H1 (cell line): ENCODE measurements at regions not wholly inside any gene's neighbourhood (a gene's known extent, or its start where the extent isn't known, plus 50 kb on each side); places are given as distances from the start of the nearest gene placed in this dataset.

Source experiments
- CTCF ChIA-PET: fragments of 300-600 bp; sonication (Branson Sonifier 250); formaldehyde crosslinking; loops from one replicate; lab custom pipeline; 2021; ENCODE audit not compliant: partially characterized antibody; lab: Charles Lee
- POLR2A ChIA-PET: fragments of 300-600 bp; sonication (Branson Sonifier 250); formaldehyde crosslinking; loops from one replicate; lab custom pipeline; 2021; ENCODE audit warnings: inconsistent platforms; ENCODE audit not compliant: partially characterized antibody; lab: Charles Lee
- DNase-seq, 2 experiments: peaks; one replicate each; pipeline versions ENCODE4 v3.0.0 to v3.0.0-alpha.2; 2010 to 2022; ENCODE audit warnings: low spot score in 2 of 2, low read depth in 1 of 2, mixed read lengths in 1 of 2
- FAIRE-seq: peaks from 2 replicates; lab custom pipeline; 2011; peaks lifted over from hg19 to GRCh38; lab: Jason Lieb, UNC
- H2AFZ ChIP-seq: 2 replicates; pipeline ENCODE4 v1.8.1; 2012; ENCODE audit warnings: low read length, inconsistent platforms
- H2AK5ac ChIP-seq: 2 replicates; pipeline ENCODE4 v1.6.1; 2013; ENCODE audit warnings: low read depth, low read length
- H2BK120ac ChIP-seq: replicated peaks from 2 replicates; pipeline ENCODE3; 2013; ENCODE audit warnings: low read depth, low read length, inconsistent platforms
- H2BK12ac ChIP-seq: 2 replicates; pipeline ENCODE4 v1.6.1; 2013; ENCODE audit warnings: low read depth, low read length
- H2BK15ac ChIP-seq: 2 replicates; pipeline ENCODE4 v1.6.1; 2013; ENCODE audit warnings: low read length
- H2BK20ac ChIP-seq: 2 replicates; pipeline ENCODE4 v1.6.1; 2013; ENCODE audit warnings: low read length
- H2BK5ac ChIP-seq: 2 replicates; pipeline ENCODE4 v1.6.1; 2013; ENCODE audit warnings: low read depth, low read length
- H3K14ac ChIP-seq: 2 replicates; pipeline ENCODE4 v1.6.1; 2013; ENCODE audit warnings: inconsistent platforms; ENCODE audit not compliant: insufficient read length
- H3K18ac ChIP-seq: 2 replicates; pipeline ENCODE4 v1.6.1; 2013; ENCODE audit warnings: low read length; ENCODE audit errors: extremely low read depth
- H3K23ac ChIP-seq: 2 replicates; pipeline ENCODE4 v1.6.1; 2013; ENCODE audit warnings: inconsistent platforms; ENCODE audit not compliant: insufficient read length
- H3K23me2 ChIP-seq: 2 replicates; pipeline ENCODE4 v1.6.1; 2013; ENCODE audit warnings: low read depth, low read length
- H3K27ac ChIP-seq: 2 replicates; pipeline ENCODE4 v1.6.1; 2011; ENCODE audit warnings: low read depth, low read length, inconsistent platforms
- H3K27me3 ChIP-seq, 4 experiments: replicated peaks in 1 of 4; 1 replicate in 1 of 4; 2 replicates in 3 of 4; pipeline versions ENCODE4 v1.6.1 to v1.8.1; 2011 to 2013; ENCODE audit warnings: low read length in 3 of 4, mild to moderate bottlenecking in 3 of 4, inconsistent platforms in 2 of 4, mixed read lengths in 2 of 4, moderate library complexity in 1 of 4; ENCODE audit not compliant: control insufficient read depth in 3 of 4, insufficient read depth in 3 of 4; ENCODE audit errors: extremely low read depth in 1 of 4
- H3K36me3 ChIP-seq, 4 experiments: 2 replicates each; pipeline versions ENCODE4 v1.6.1 to v1.8.1; 2011 to 2013; ENCODE audit warnings: mild to moderate bottlenecking in 4 of 4, low read length in 3 of 4, moderate library complexity in 2 of 4, control low read depth in 1 of 4, inconsistent platforms in 1 of 4; ENCODE audit not compliant: insufficient read depth in 4 of 4, control insufficient read depth in 2 of 4
- H3K4ac ChIP-seq: replicated peaks from 2 replicates; pipeline ENCODE3; 2013; ENCODE audit warnings: low read length, low read depth, mixed read lengths, inconsistent platforms; ENCODE audit not compliant: insufficient read length
- H3K4me1 ChIP-seq, 4 experiments: replicated peaks in 1 of 4; 1 replicate in 1 of 4; 2 replicates in 3 of 4; pipeline versions ENCODE4 v1.6.1 to v1.8.1; 2011 to 2013; ENCODE audit warnings: low read length in 3 of 4, inconsistent platforms in 2 of 4, mixed read lengths in 1 of 4; ENCODE audit not compliant: insufficient read depth in 4 of 4, control insufficient read depth in 3 of 4
- H3K4me2 ChIP-seq, 2 experiments: 2 replicates each; pipeline versions ENCODE4 v1.6.1 to v1.8.1; 2011 to 2013; ENCODE audit warnings: low read depth in 2 of 2, low read length in 2 of 2, control low read depth in 1 of 2, inconsistent platforms in 1 of 2, mild to moderate bottlenecking in 1 of 2; ENCODE audit not compliant: insufficient read depth in 1 of 2
- H3K4me3 ChIP-seq, 4 experiments: fragments of 200-600, 300-600 bp in 1 of 4; sonication (generic), shearing (Covaris generic), sonication (Bioruptor Twin) in 1 of 4; 2 replicates each; pipeline versions ENCODE4 v1.5.1 to v1.8.1; 2011 to 2016; ENCODE audit warnings: low read length in 4 of 4, low read depth in 3 of 4, control low read depth in 2 of 4, inconsistent platforms in 2 of 4, mild to moderate bottlenecking in 2 of 4, mixed read lengths in 1 of 4, moderate library complexity in 1 of 4; ENCODE audit not compliant: insufficient read depth in 2 of 4; ENCODE audit errors: extremely low read depth in 1 of 4
- H3K56ac ChIP-seq: replicated peaks from 2 replicates; pipeline ENCODE3; 2013; ENCODE audit warnings: low read depth, mild to moderate bottlenecking, mixed read lengths, low read length, inconsistent platforms; ENCODE audit not compliant: insufficient read length
- H3K79me1 ChIP-seq: 2 replicates; pipeline ENCODE4 v1.6.1; 2013; ENCODE audit warnings: low read depth, low read length, control low read depth
- H3K79me2 ChIP-seq, 2 experiments: 2 replicates each; pipeline versions ENCODE4 v1.6.1 to v1.8.1; 2012 to 2013; ENCODE audit warnings: low read length in 2 of 2, mild to moderate bottlenecking in 2 of 2, inconsistent platforms in 1 of 2; ENCODE audit not compliant: insufficient read depth in 2 of 2, control insufficient read depth in 1 of 2
- H3K9ac ChIP-seq, 4 experiments: replicated peaks in 1 of 4; 1 replicate in 1 of 4; 2 replicates in 3 of 4; pipeline versions ENCODE4 v1.6.1 to v1.8.1; 2011 to 2013; ENCODE audit warnings: low read depth in 3 of 4, low read length in 3 of 4, control low read depth in 2 of 4, mild to moderate bottlenecking in 2 of 4, moderate library complexity in 2 of 4, inconsistent platforms in 1 of 4; ENCODE audit errors: extremely low read depth in 1 of 4
- H3K9me3 ChIP-seq, 2 experiments: 2 replicates each; pipeline versions ENCODE4 v1.6.1 to v1.8.1; 2012 to 2013; ENCODE audit warnings: mild to moderate bottlenecking in 2 of 2, moderate library complexity in 2 of 2, control low read depth in 1 of 2, inconsistent platforms in 1 of 2, low read depth in 1 of 2, low read length in 1 of 2, mixed read lengths in 1 of 2; ENCODE audit not compliant: insufficient read depth in 2 of 2
- H4K20me1 ChIP-seq, 2 experiments: replicated peaks in 1 of 2; 2 replicates each; pipeline versions ENCODE3 to v1.8.1; 2011 to 2013; ENCODE audit warnings: inconsistent platforms in 2 of 2, low read length in 2 of 2, mild to moderate bottlenecking in 1 of 2; ENCODE audit not compliant: insufficient read depth in 2 of 2, control insufficient read depth in 1 of 2
- H4K5ac ChIP-seq: 2 replicates; pipeline ENCODE4 v1.6.1; 2013; ENCODE audit warnings: low read length, low read depth, mixed read lengths, inconsistent platforms; ENCODE audit not compliant: insufficient read length
- H4K8ac ChIP-seq: 2 replicates; pipeline ENCODE4 v1.8.0; 2013; ENCODE audit warnings: mild to moderate bottlenecking, moderate library complexity, low read length, inconsistent platforms; ENCODE audit not compliant: insufficient read depth; ENCODE audit errors: extremely low read depth
- H4K91ac ChIP-seq: replicated peaks from 2 replicates; pipeline ENCODE3; 2013; ENCODE audit warnings: low read length, mixed read lengths, inconsistent platforms; ENCODE audit not compliant: insufficient read length
- ASH2L ChIP-seq: fragments of 200-600, 300-600 bp; sonication (generic); IDR thresholded peaks from one replicate; pipeline ENCODE4 v1.7.1; 2017; ENCODE audit warnings: low read length
- BRCA1 ChIP-seq: IDR thresholded peaks from 2 replicates; pipeline ENCODE4 v1.6.1; 2012; ENCODE audit warnings: low read depth, low read length, improper control_type of control experiment
- CREB1 ChIP-seq: IDR thresholded peaks from 2 replicates; pipeline ENCODE4 v1.6.1; 2012; ENCODE audit warnings: inconsistent platforms
- EP300 ChIP-seq, 2 experiments: IDR thresholded peaks; 1 replicate in 1 of 2; 2 replicates in 1 of 2; pipeline ENCODE4 v1.6.1; 2011 to 2012; ENCODE audit warnings: low read depth in 2 of 2, low read length in 2 of 2, mild to moderate bottlenecking in 2 of 2, borderline replicate concordance in 1 of 2, inconsistent platforms in 1 of 2, moderate library complexity in 1 of 2
- EZH2 ChIP-seq: fragments of 200-600 bp; sonication (generic); IDR thresholded peaks from 2 replicates; pipeline ENCODE4 v1.7.1; 2012; ENCODE audit warnings: low read depth, mild to moderate bottlenecking, moderate library complexity, low read length, inconsistent platforms; ENCODE audit not compliant: severe bottlenecking
- MAFK ChIP-seq: IDR thresholded peaks from 2 replicates; pipeline ENCODE4 v1.6.1; 2012; ENCODE audit warnings: low read depth, mild to moderate bottlenecking, improper control_type of control experiment, low read length
- POLR2A ChIP-seq, 2 experiments: IDR thresholded peaks; 1 replicate in 1 of 2; 2 replicates in 1 of 2; pipeline ENCODE4 v1.6.1; 2011; ENCODE audit warnings: low read depth in 2 of 2, low read length in 2 of 2, mild to moderate bottlenecking in 2 of 2; ENCODE audit errors: control extremely low read depth in 1 of 2
- SIN3A ChIP-seq, 2 experiments: IDR thresholded peaks in 1 of 2; conservative IDR thresholded peaks in 1 of 2; 2 replicates each; pipeline ENCODE4 v1.6.1; 2011 to 2012; ENCODE audit warnings: low read length in 2 of 2, improper control_type of control experiment in 1 of 2, low read depth in 1 of 2, mild to moderate bottlenecking in 1 of 2
- SUZ12 ChIP-seq: fragments of 200-600 bp; sonication (generic); IDR thresholded peaks from 2 replicates; pipeline ENCODE4 v1.6.1; 2012; ENCODE audit warnings: mild to moderate bottlenecking, inconsistent platforms, low read length, moderate library complexity, mixed read lengths
- TBP ChIP-seq: IDR thresholded peaks from 2 replicates; pipeline ENCODE4 v1.6.1; 2011; ENCODE audit warnings: low read depth, low read length, improper control_type of control experiment
- TEAD4 ChIP-seq: IDR thresholded peaks from 2 replicates; pipeline ENCODE4 v1.6.1; 2012; ENCODE audit warnings: low read depth, low read length, inconsistent platforms, mixed read lengths
- WGBS, 2 experiments: shearing (Covaris generic) in 1 of 2; methylation state at CpG; one replicate each; pipeline versions ENCODE4 v1.1.6 to v1.1.7; 2013 to 2015; ENCODE audit warnings: low lambda C conversion rate in 2 of 2, mixed read lengths in 2 of 2, inconsistent platforms in 1 of 2, low coverage in 1 of 2, missing lambda C conversion rate in 1 of 2; ENCODE audit not compliant: insufficient replicate concordance in 2 of 2, insufficient coverage in 1 of 2, insufficient read length in 1 of 2; ENCODE audit errors: extremely low coverage in 1 of 2, missing lambda C conversion rate in 1 of 2; 5-methylcytosine and 5-hydroxymethylcytosine counted together

GRCh38 chr7:113452245-113452644 is 333.9 kb upstream of the SMIM30 start:
- Histone ChIP-seq H2BK15ac (no peak overlapping the region), H3K56ac (no peak overlapping the region), H4K91ac (no peak overlapping the region), H2BK20ac (no peak overlapping the region), H3K23me2 (no peaks in the 10 kb centered on the region), H3K4me3 (no peak overlapping the region), H2BK120ac (no peak overlapping the region), H3K27ac (no peak overlapping the region), H4K8ac (no peak overlapping the region), H4K5ac (no peak overlapping the region), H2BK5ac (no peak overlapping the region), H3K79me2 (no peaks in the 10 kb centered on the region), H3K18ac (no peak overlapping the region), H2AK5ac (no peak overlapping the region), H3K4ac (no peak overlapping the region), H2AFZ (no peak overlapping the region), H3K23ac (no peak overlapping the region), H3K27me3 (no peaks in the 10 kb centered on the region), H3K4me2 (no peak overlapping the region), H3K9ac (no peak overlapping the region), H2BK12ac (no peak overlapping the region), H3K79me1 (no peaks in the 10 kb centered on the region), H4K20me1 (no peaks in the 10 kb centered on the region), H3K36me3 (no peaks in the 10 kb centered on the region), H3K14ac (no peak overlapping the region), H3K4me1 (no peaks in the 10 kb centered on the region), H3K9me3 (peaks cover under 1 to 5% of the 10 kb centered on the region in 2 experiments; a peak in 2 of 4 replicates)
- DNase-seq (no peak), FAIRE-seq (no peak)
- POLR2A ChIA-PET, result no interaction called here
- TF ChIP-seq BRCA1 (no peak), POLR2A (IDR thresholded peaks at IDR 0.05; ENCODE audit: control extremely low read depth in 1 of 2, low read depth in 2 of 2, low read length in 2 of 2) (no peak), SIN3A (conservative IDR thresholded peaks at IDR 0.05 in 1 of 2, IDR thresholded peaks at IDR 0.05 in 1 of 2; ENCODE audit: low read depth in 1 of 2, low read length in 2 of 2) (no peak), MAFK (no peak), EZH2 (no peak), SUZ12 (no peak), TEAD4 (no peak), EP300 (IDR thresholded peaks at IDR 0.05; ENCODE audit: borderline replicate concordance in 1 of 2, low read depth in 2 of 2, low read length in 2 of 2) (no peak), CREB1 (no peak), TBP (no peak), ASH2L (no peak)
- 87% methylated on average over 4 of the region's 4 CpGs; no CpG with 5 or more reads in 1 of the 2 experiments for WGBS, 2 experiments
- CTCF ChIA-PET, result no interaction called here
